OCI-LY3 (cell line): ENCODE measurements at regions not wholly inside any gene's neighbourhood (a gene's known extent, or its start where the extent isn't known, plus 50 kb on each side); places are given as distances from the start of the nearest gene placed in this dataset.

Source experiments
- H2AFZ ChIP-seq: fragments of 200-600, 300-600 bp; shearing (Covaris generic); 2 replicates; pipeline ENCODE4 v1.6.0; 2014; ENCODE audit warnings: antibody characterized with exemption, low read depth, low read length
- H3K27ac ChIP-seq: fragments of 200-600, 300-600 bp; sonication (generic); 2 replicates; pipeline ENCODE4 v1.5.1; 2014; ENCODE audit warnings: mild to moderate bottlenecking, low read length, moderate library complexity, mixed read lengths
- H3K27me3 ChIP-seq: fragments of 200-600, 300-600 bp; sonication (generic); 2 replicates; pipeline ENCODE4 v1.6.1; 2014; ENCODE audit warnings: low read depth, low read length, mixed read lengths
- H3K36me3 ChIP-seq: fragments of 200-600, 300-600 bp; sonication (generic); replicated peaks from 2 replicates; pipeline ENCODE3; 2014; ENCODE audit warnings: low read depth, low read length, mixed read lengths
- H3K4me1 ChIP-seq: fragments of 300-600, 200-600 bp; sonication (generic); 2 replicates; pipeline ENCODE4 v1.6.1; 2014; ENCODE audit warnings: low read length, mixed read lengths
- H3K4me2 ChIP-seq: fragments of 200-600, 300-600 bp; sonication (generic); 2 replicates; pipeline ENCODE4 v1.6.1; 2014; ENCODE audit warnings: low read length, mixed read lengths
- H3K4me3 ChIP-seq: fragments of 300-600, 200-600 bp; sonication (generic); 2 replicates; pipeline ENCODE4 v1.5.1; 2014; ENCODE audit warnings: antibody characterized with exemption, mild to moderate bottlenecking, low read length, moderate library complexity
- H3K79me2 ChIP-seq: fragments of 300-600, 200-600 bp; shearing (Covaris generic); 2 replicates; pipeline ENCODE4 v1.6.1; 2014; ENCODE audit warnings: mild to moderate bottlenecking, low read length, mixed read lengths
- H3K9ac ChIP-seq: fragments of 300-600, 200-600 bp; shearing (Covaris generic); 2 replicates; pipeline ENCODE4 v1.6.0; 2014; ENCODE audit warnings: mild to moderate bottlenecking, low read length, moderate library complexity
- H3K9me3 ChIP-seq: fragments of 200-600, 300-600 bp; shearing (Covaris generic); 2 replicates; pipeline ENCODE4 v1.6.1; 2014; ENCODE audit warnings: low read length, mixed read lengths; ENCODE audit not compliant: insufficient read depth
- H4K20me1 ChIP-seq: fragments of 200-600, 300-600 bp; sonication (generic); 2 replicates; pipeline ENCODE4 v1.6.1; 2016; ENCODE audit warnings: low read length, mixed read lengths; ENCODE audit not compliant: insufficient read depth
- CTCF ChIP-seq: fragments of 200-600, 300-600 bp; sonication (generic); IDR thresholded peaks from 2 replicates; pipeline ENCODE4 v1.5.1; 2014; ENCODE audit warnings: antibody characterized with exemption, low read length, low read depth
- EZH2phosphoT487 ChIP-seq: fragments of 200-600 bp; shearing (Covaris generic); IDR thresholded peaks from 2 replicates; pipeline ENCODE4 v1.6.1; 2018; ENCODE audit warnings: antibody characterized with exemption, mixed run types, low read depth

GRCh38 chr22:47421846-47422245 is 659.4 kb downstream of the TBC1D22A start:
- Histone ChIP-seq H3K27me3 (peaks cover 10% of the 10 kb centered on the region; the same call in 1 of the 2 replicates), H3K9me3 (no peaks in the 10 kb centered on the region), H3K9ac (no peak overlapping the region), H3K4me2 (no peak overlapping the region), H3K27ac (no peak overlapping the region), H3K4me3 (no peak overlapping the region), H3K4me1 (no peaks in the 10 kb centered on the region), H3K79me2 (no peaks in the 10 kb centered on the region), H2AFZ (no peak overlapping the region), H4K20me1 (no peaks in the 10 kb centered on the region), H3K36me3 (no peaks in the 10 kb centered on the region)
- TF ChIP-seq EZH2phosphoT487 (no peak), CTCF (no peak)

DNA sequence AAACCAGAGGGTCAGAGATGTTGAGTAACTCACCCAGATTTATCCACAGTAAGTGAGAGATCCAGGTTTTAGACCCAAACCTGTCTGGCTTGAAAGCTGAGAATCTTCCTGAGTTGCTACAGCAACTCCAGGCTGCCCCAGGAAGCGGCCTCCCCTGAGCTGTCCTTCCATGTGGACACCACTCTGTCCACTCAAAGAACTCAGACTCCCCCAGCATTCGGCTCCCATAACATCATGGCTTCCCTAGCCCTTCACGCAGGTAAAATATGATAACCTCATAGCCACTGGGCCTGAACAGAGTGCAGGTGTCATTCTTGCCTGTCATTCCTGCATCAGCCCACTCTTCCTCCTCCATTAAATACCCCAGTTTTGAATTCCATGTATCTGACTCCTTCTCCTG is 657.8 kb downstream of the TBC1D22A start:
- Histone ChIP-seq H3K36me3 (no peaks in the 10 kb centered on the region), H3K79me2 (no peaks in the 10 kb centered on the region)

DNA sequence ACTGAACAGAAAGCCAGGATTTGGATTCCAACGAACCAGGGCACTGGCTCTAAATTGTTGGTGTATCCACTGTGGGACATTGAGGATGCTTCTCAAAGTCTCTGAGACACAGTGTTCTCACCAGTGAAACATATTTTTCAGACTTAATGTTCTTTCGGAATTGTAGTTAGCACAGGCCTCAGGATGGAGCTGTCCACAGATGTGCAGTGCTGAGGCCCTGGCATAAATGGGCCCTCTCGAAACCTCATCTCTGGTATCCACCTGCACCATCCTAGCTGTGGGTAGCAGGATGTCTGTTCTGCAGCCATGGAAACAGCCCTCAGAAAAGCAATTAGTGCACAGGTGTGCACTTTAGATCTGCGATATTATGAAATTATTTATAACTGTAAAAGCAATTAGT is 656.8 kb downstream of the TBC1D22A start:
- no peaks in the 10 kb centered on the region for H3K36me3 ChIP-seq
- H3K79me2 ChIP-seq: no peaks in the 10 kb centered on the region
- H3K9me3 ChIP-seq: no peaks in the 10 kb centered on the region
- H3K9ac ChIP-seq: no peak overlapping the region
- no peaks in the 10 kb centered on the region for H3K4me1 ChIP-seq
- H3K27me3 ChIP-seq: peaks cover 10% of the 10 kb centered on the region; the same call in 1 of the 2 replicates
- no peak overlapping the region for H3K4me2 ChIP-seq
- H4K20me1 ChIP-seq: no peaks in the 10 kb centered on the region
- H3K27ac ChIP-seq: no peak overlapping the region
- TF ChIP-seq CTCF (no peak), EZH2phosphoT487 (no peak)
- H3K4me3 ChIP-seq: no peak overlapping the region
- H2AFZ ChIP-seq: no peak overlapping the region

More for the DNA sequence above, 657.8 kb downstream of the TBC1D22A start:
- Histone ChIP-seq H2AFZ (no peak overlapping the region), H3K4me3 (no peak overlapping the region), H3K4me1 (no peaks in the 10 kb centered on the region), H3K4me2 (no peak overlapping the region), H4K20me1 (no peaks in the 10 kb centered on the region), H3K9me3 (no peaks in the 10 kb centered on the region), H3K27ac (no peak overlapping the region), H3K9ac (no peak overlapping the region), H3K27me3 (peaks cover 10% of the 10 kb centered on the region; the same call in 1 of the 2 replicates)
- TF ChIP-seq EZH2phosphoT487 (no peak), CTCF (no peak)

DNA sequence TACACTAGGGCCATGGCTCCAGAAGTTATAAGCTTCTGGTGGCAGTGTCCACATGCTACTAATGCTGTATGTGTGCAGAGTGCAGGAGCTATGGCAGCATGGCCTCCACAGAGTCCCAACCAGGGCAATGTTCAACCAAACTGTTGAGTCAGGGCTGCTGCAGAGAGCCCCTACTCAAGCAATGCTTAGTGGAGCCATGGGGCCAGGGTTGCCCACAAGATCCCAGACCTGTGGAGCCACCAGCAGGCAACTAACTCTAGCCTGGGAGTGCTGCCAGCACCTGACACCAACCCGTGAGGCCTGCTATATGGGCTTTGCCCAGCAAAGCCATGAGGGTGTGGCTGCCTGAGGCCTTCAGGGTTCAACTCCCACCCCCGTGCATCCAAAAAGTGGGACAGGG is 655.2 kb downstream of the TBC1D22A start:
- peaks cover 10% of the 10 kb centered on the region; the same call in 1 of the 2 replicates for H3K27me3 ChIP-seq
- TF ChIP-seq CTCF (no peak), EZH2phosphoT487 (no peak)
- no peaks in the 10 kb centered on the region for H3K79me2 ChIP-seq
- no peaks in the 10 kb centered on the region for H3K36me3 ChIP-seq
- H4K20me1 ChIP-seq: no peaks in the 10 kb centered on the region
- no peak overlapping the region for H3K9ac ChIP-seq
- no peak overlapping the region for H3K27ac ChIP-seq
- no peak overlapping the region for H3K4me2 ChIP-seq
- no peak overlapping the region for H2AFZ ChIP-seq
- no peaks in the 10 kb centered on the region for H3K4me1 ChIP-seq
- H3K9me3 ChIP-seq: no peaks in the 10 kb centered on the region
- H3K4me3 ChIP-seq: no peak overlapping the region
